CD8-positive, alpha-beta memory T cell (primary cell): ENCODE measurements at regions not wholly inside any gene's neighbourhood (a gene's known extent, or its start where the extent isn't known, plus 50 kb on each side); places are given as distances from the start of the nearest gene placed in this dataset.

Source experiments
- CTCF ChIA-PET: fragments of 350-600 bp; sonication (Branson Sonifier 250); formaldehyde crosslinking; loops from one replicate; lab custom pipeline; 2021; ENCODE audit warnings: antibody characterized with exemption; lab: Charles Lee
- POLR2A ChIA-PET: fragments of 350-600 bp; sonication (Branson Sonifier 250); formaldehyde crosslinking; loops from one replicate; lab custom pipeline; 2021; ENCODE audit warnings: antibody characterized with exemption; lab: Charles Lee
- DNase-seq, 5 donors: peaks; one replicate each; pipeline versions ENCODE4 v3.0.0 to v3.0.0-alpha.2; 2020 to 2022; ENCODE audit warnings: mixed read lengths in 1 of 5
- H3K27ac ChIP-seq: one replicate; pipeline ENCODE4 v1.7.0; 2013; ENCODE audit warnings: low read depth, mild to moderate bottlenecking, low read length, moderate library complexity
- H3K27me3 ChIP-seq: 2 replicates; pipeline ENCODE4 v1.7.0; 2013; ENCODE audit warnings: low read length, mild to moderate bottlenecking; ENCODE audit not compliant: insufficient read depth, poor library complexity, severe bottlenecking
- H3K36me3 ChIP-seq: 2 replicates; pipeline ENCODE4 v1.7.0; 2013; ENCODE audit warnings: mild to moderate bottlenecking, low read length, moderate library complexity; ENCODE audit not compliant: insufficient read depth
- H3K4me1 ChIP-seq: 2 replicates; pipeline ENCODE4 v1.7.0; 2013; ENCODE audit warnings: mild to moderate bottlenecking, low read length, moderate library complexity; ENCODE audit not compliant: insufficient read depth
- H3K4me3 ChIP-seq: 2 replicates; pipeline ENCODE4 v1.7.0; 2013; ENCODE audit warnings: mild to moderate bottlenecking, low read length
- H3K9me3 ChIP-seq: 2 replicates; pipeline ENCODE4 v1.7.0; 2013; ENCODE audit warnings: mild to moderate bottlenecking, low read length
- H3K27ac Mint-ChIP-seq, 8 donors: one replicate each; pipeline ENCODE4 v1.8.0; 2020 to 2021; ENCODE audit warnings: mixed read lengths in 8 of 8, mild to moderate bottlenecking in 6 of 8, inconsistent platforms in 3 of 8, moderate library complexity in 3 of 8
- H3K27me3 Mint-ChIP-seq, 2 donors: one replicate each; pipeline ENCODE4 v1.8.0; 2020 to 2021; ENCODE audit warnings: mixed read lengths in 2 of 2, mild to moderate bottlenecking in 1 of 2, moderate library complexity in 1 of 2
- H3K36me3 Mint-ChIP-seq, 3 donors: one replicate each; pipeline ENCODE4 v1.8.0; 2020 to 2021; ENCODE audit warnings: mixed read lengths in 3 of 3, inconsistent platforms in 1 of 3, mild to moderate bottlenecking in 1 of 3
- H3K4me1 Mint-ChIP-seq, 3 donors: one replicate each; pipeline ENCODE4 v1.8.0; 2020 to 2021; ENCODE audit warnings: mixed read lengths in 3 of 3, inconsistent platforms in 1 of 3, mild to moderate bottlenecking in 1 of 3
- H3K4me3 Mint-ChIP-seq, 7 donors: one replicate each; pipeline ENCODE4 v1.8.0; 2020 to 2021; ENCODE audit warnings: mixed read lengths in 7 of 7, mild to moderate bottlenecking in 6 of 7, moderate library complexity in 4 of 7, inconsistent platforms in 2 of 7
- H3K9me3 Mint-ChIP-seq, 5 donors: one replicate each; pipeline ENCODE4 v1.8.0; 2020 to 2022; ENCODE audit warnings: mixed read lengths in 5 of 5, mild to moderate bottlenecking in 3 of 5, moderate library complexity in 2 of 5, inconsistent platforms in 1 of 5

GRCh38 chr4:125043486-125043885, 271.3 kb upstream of the FAT4 start:
- H3K9me3 Mint-ChIP-seq, result peaks cover 2 to 14% (median 9%) of the 10 kb centered on the region in 5 donors
- Histone ChIP-seq H3K27me3 (no peaks in the 10 kb centered on the region), H3K9me3 (no peaks in the 10 kb centered on the region), H3K4me3 (no peak overlapping the region), H3K27ac (no peak overlapping the region), H3K36me3 (no peaks in the 10 kb centered on the region), H3K4me1 (no peaks in the 10 kb centered on the region)
- ChIA-PET POLR2A (no interaction called here), CTCF (no interaction called here)
- H3K4me3 Mint-ChIP-seq, result no peak overlapping the region
- no peaks in the 10 kb centered on the region for H3K36me3 Mint-ChIP-seq
- DNase-seq, result no peak
- no peaks in the 10 kb centered on the region for H3K27me3 Mint-ChIP-seq
- no peak overlapping the region for H3K27ac Mint-ChIP-seq
- no peaks in the 10 kb centered on the region for H3K4me1 Mint-ChIP-seq

- Mint-ChIP-seq H3K27me3 (no peaks in the 10 kb centered on the region), H3K4me1 (no peaks in the 10 kb centered on the region), H3K27ac (no peak overlapping the region), H3K4me3 (no peak overlapping the region), H3K36me3 (no peaks in the 10 kb centered on the region), H3K9me3 (peaks cover 0 to 13% (median 7%) of the 10 kb centered on the region in 5 donors)
- no peaks in the 10 kb centered on the region for H3K4me1 ChIP-seq
- no peaks in the 10 kb centered on the region for H3K27me3 ChIP-seq
- no peak for DNase-seq
- H3K9me3 ChIP-seq, result no peaks in the 10 kb centered on the region
- H3K4me3 ChIP-seq, result no peak overlapping the region
- no peaks in the 10 kb centered on the region for H3K36me3 ChIP-seq
- ChIA-PET POLR2A (no interaction called here), CTCF (no interaction called here)
- no peak overlapping the region for H3K27ac ChIP-seq
These were observed 272.7 kb upstream of the FAT4 start for GRCh38 chr4:125042041-125042440.

GRCh38 chr4:125041372-125041930, 273.3 kb upstream of the FAT4 start:
- Histone ChIP-seq H3K36me3 (no peaks in the 10 kb centered on the region), H3K4me3 (no peak overlapping the region), H3K27ac (no peak overlapping the region), H3K27me3 (no peaks in the 10 kb centered on the region), H3K9me3 (no peaks in the 10 kb centered on the region), H3K4me1 (no peaks in the 10 kb centered on the region)
- Mint-ChIP-seq H3K4me3 (no peak overlapping the region), H3K9me3 (peaks cover 0 to 13% (median 3%) of the 10 kb centered on the region in 5 donors), H3K36me3 (no peaks in the 10 kb centered on the region), H3K27ac (no peak overlapping the region), H3K27me3 (no peaks in the 10 kb centered on the region), H3K4me1 (no peaks in the 10 kb centered on the region)
- ChIA-PET CTCF (no interaction called here), POLR2A (no interaction called here)
- no peak for DNase-seq

- Mint-ChIP-seq H3K4me1 (no peaks in the 10 kb centered on the region), H3K4me3 (no peak overlapping the region), H3K27me3 (no peaks in the 10 kb centered on the region), H3K36me3 (no peaks in the 10 kb centered on the region), H3K27ac (no peak overlapping the region), H3K9me3 (peaks cover 3 to 13% (median 6%) of the 10 kb centered on the region in 5 donors)
- Histone ChIP-seq H3K4me1 (no peaks in the 10 kb centered on the region), H3K4me3 (no peak overlapping the region), H3K36me3 (no peaks in the 10 kb centered on the region), H3K27ac (no peak overlapping the region), H3K9me3 (no peaks in the 10 kb centered on the region), H3K27me3 (no peaks in the 10 kb centered on the region)
- POLR2A ChIA-PET, result no interaction called here
- no peak for DNase-seq
- CTCF ChIA-PET, result no interaction called here
These were observed 275.2 kb upstream of the FAT4 start for GRCh38 chr4:125039550-125039949.

- Histone ChIP-seq H3K27ac (no peak overlapping the region), H3K27me3 (no peaks in the 10 kb centered on the region), H3K9me3 (no peaks in the 10 kb centered on the region), H3K4me3 (no peak overlapping the region), H3K36me3 (no peaks in the 10 kb centered on the region), H3K4me1 (no peaks in the 10 kb centered on the region)
- CTCF ChIA-PET, result no interaction called here
- H3K9me3 Mint-ChIP-seq, result peaks cover 0 to 13% (median 2%) of the 10 kb centered on the region in 5 donors
- H3K27ac Mint-ChIP-seq, result no peak overlapping the region
- no peaks in the 10 kb centered on the region for H3K36me3 Mint-ChIP-seq
- POLR2A ChIA-PET, result no interaction called here
- DNase-seq, result no peak
- H3K4me1 Mint-ChIP-seq, result no peaks in the 10 kb centered on the region
- no peak overlapping the region for H3K4me3 Mint-ChIP-seq
- no peaks in the 10 kb centered on the region for H3K27me3 Mint-ChIP-seq
These were observed 291.8 kb upstream of the FAT4 start for GRCh38 chr4:125022855-125023501.

GRCh38 chr4:125021189-125021588, 293.6 kb upstream of the FAT4 start:
- no peaks in the 10 kb centered on the region for H3K4me1 Mint-ChIP-seq
- Histone ChIP-seq H3K27me3 (no peaks in the 10 kb centered on the region), H3K4me3 (no peak overlapping the region), H3K27ac (no peak overlapping the region), H3K36me3 (no peaks in the 10 kb centered on the region), H3K9me3 (no peaks in the 10 kb centered on the region), H3K4me1 (no peaks in the 10 kb centered on the region)
- no peak overlapping the region for H3K27ac Mint-ChIP-seq
- H3K4me3 Mint-ChIP-seq, result no peak overlapping the region
- no peak for DNase-seq
- ChIA-PET CTCF (interaction anchor here (1.3 kb wide), 1 partner anchor 8 kb away, joined by 3 read pairs; no protein-coding TSS in a partner anchor), POLR2A (no interaction called here)
- no peaks in the 10 kb centered on the region for H3K27me3 Mint-ChIP-seq
- peaks cover 0 to 11% (median 3%) of the 10 kb centered on the region in 5 donors for H3K9me3 Mint-ChIP-seq
- H3K36me3 Mint-ChIP-seq, result no peaks in the 10 kb centered on the region

- Mint-ChIP-seq H3K27me3 (no peaks in the 10 kb centered on the region), H3K4me1 (no peaks in the 10 kb centered on the region), H3K4me3 (no peak overlapping the region), H3K36me3 (no peaks in the 10 kb centered on the region), H3K27ac (no peak overlapping the region), H3K9me3 (peaks cover 2 to 11% (median 3%) of the 10 kb centered on the region in 5 donors)
- Histone ChIP-seq H3K9me3 (no peaks in the 10 kb centered on the region), H3K36me3 (no peaks in the 10 kb centered on the region), H3K27me3 (no peaks in the 10 kb centered on the region), H3K4me1 (no peaks in the 10 kb centered on the region), H3K4me3 (no peak overlapping the region), H3K27ac (no peak overlapping the region)
- POLR2A ChIA-PET, result no interaction called here
- CTCF ChIA-PET, result interaction anchor here (1.3 kb wide), 1 partner anchor 7 kb away, joined by 3 read pairs; no protein-coding TSS in a partner anchor
- DNase-seq, result no peak
These were observed 294.4 kb upstream of the FAT4 start for GRCh38 chr4:125020089-125021034.

- no peak overlapping the region for H3K27ac Mint-ChIP-seq
- no peak overlapping the region for H3K4me3 Mint-ChIP-seq
- Histone ChIP-seq H3K27me3 (no peaks in the 10 kb centered on the region), H3K9me3 (no peaks in the 10 kb centered on the region), H3K27ac (no peak overlapping the region), H3K4me1 (no peaks in the 10 kb centered on the region), H3K4me3 (no peak overlapping the region), H3K36me3 (no peaks in the 10 kb centered on the region)
- peaks cover 0 to 9% (median 4%) of the 10 kb centered on the region in 5 donors for H3K9me3 Mint-ChIP-seq
- ChIA-PET CTCF (no interaction called here), POLR2A (no interaction called here)
- H3K36me3 Mint-ChIP-seq, result no peaks in the 10 kb centered on the region
- no peaks in the 10 kb centered on the region for H3K4me1 Mint-ChIP-seq
- DNase-seq, result no peak
- peaks cover 0 to 2% of the 10 kb centered on the region in 2 donors for H3K27me3 Mint-ChIP-seq
These were observed 297.9 kb upstream of the FAT4 start for GRCh38 chr4:125016892-125017299.
